ENCODE measurements at regions not wholly inside any gene's neighbourhood (a gene's known extent, or its start where the extent isn't known, plus 50 kb on each side); places are given as distances from the start of the nearest gene placed in this dataset.

- TF ChIP-seq ZFX (IDR thresholded peaks at IDR 0.05) = no peak
- TF ChIP-seq, protein P1, sequence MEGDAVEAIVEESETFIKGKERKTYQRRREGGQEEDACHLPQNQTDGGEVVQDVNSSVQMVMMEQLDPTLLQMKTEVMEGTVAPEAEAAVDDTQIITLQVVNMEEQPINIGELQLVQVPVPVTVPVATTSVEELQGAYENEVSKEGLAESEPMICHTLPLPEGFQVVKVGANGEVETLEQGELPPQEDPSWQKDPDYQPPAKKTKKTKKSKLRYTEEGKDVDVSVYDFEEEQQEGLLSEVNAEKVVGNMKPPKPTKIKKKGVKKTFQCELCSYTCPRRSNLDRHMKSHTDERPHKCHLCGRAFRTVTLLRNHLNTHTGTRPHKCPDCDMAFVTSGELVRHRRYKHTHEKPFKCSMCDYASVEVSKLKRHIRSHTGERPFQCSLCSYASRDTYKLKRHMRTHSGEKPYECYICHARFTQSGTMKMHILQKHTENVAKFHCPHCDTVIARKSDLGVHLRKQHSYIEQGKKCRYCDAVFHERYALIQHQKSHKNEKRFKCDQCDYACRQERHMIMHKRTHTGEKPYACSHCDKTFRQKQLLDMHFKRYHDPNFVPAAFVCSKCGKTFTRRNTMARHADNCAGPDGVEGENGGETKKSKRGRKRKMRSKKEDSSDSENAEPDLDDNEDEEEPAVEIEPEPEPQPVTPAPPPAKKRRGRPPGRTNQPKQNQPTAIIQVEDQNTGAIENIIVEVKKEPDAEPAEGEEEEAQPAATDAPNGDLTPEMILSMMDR (conservative IDR thresholded peaks at IDR 0.05) = no peak
- H3K27ac ChIP-seq = no peak overlapping the region
Measured at GRCh38 chr4:155590796-155591585, 75.7 kb upstream of the GUCY1A1 start.

GRCh38 chr4:155588437-155588836 is 78.2 kb upstream of the GUCY1A1 start:
- no peak for TF ChIP-seq ZFX (IDR thresholded peaks at IDR 0.05)
- TF ChIP-seq, protein P1 (conservative IDR thresholded peaks at IDR 0.05) = no peak
- no peak overlapping the region for H3K27ac ChIP-seq

- TF ChIP-seq ZFX (IDR thresholded peaks at IDR 0.05) = no peak
- TF ChIP-seq, protein P1 (conservative IDR thresholded peaks at IDR 0.05) = no peak
- no peak overlapping the region for H3K27ac ChIP-seq
Measured at GRCh38 chr4:155587766-155588165, 78.9 kb upstream of the GUCY1A1 start.

DNA sequence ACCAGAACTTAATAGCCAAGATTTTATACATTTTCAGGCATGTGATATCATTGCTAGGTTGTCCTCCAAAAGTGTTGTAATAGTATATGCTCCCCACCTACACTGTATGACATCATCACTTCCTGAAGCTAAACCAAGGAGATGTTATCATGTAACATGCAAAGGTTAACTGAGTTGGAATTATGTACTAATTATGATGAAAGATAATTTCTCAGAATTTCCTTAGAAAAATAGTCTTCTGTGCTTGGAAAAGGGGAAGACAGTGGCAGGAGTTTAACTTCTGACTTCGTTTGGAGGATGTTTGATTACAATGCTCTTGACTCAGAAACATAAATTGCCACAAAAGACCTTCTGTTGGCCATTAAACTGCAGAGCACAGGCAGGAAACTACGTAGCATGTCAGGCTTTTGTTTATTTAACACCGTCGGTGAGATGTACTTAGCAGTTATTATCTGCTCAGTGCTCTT is 83.6 kb upstream of the GUCY1A1 start:
- TF ChIP-seq ZFX (IDR thresholded peaks at IDR 0.05) = no peak
- TF ChIP-seq, protein P1 (conservative IDR thresholded peaks at IDR 0.05) = no peak
- H3K27ac ChIP-seq = no peak overlapping the region

GRCh38 chr4:155582041-155582440 is 84.6 kb upstream of the GUCY1A1 start:
- TF ChIP-seq ZFX (IDR thresholded peaks at IDR 0.05) = no peak
- TF ChIP-seq, protein P1 (conservative IDR thresholded peaks at IDR 0.05) = no peak
- no peak overlapping the region for H3K27ac ChIP-seq

DNA sequence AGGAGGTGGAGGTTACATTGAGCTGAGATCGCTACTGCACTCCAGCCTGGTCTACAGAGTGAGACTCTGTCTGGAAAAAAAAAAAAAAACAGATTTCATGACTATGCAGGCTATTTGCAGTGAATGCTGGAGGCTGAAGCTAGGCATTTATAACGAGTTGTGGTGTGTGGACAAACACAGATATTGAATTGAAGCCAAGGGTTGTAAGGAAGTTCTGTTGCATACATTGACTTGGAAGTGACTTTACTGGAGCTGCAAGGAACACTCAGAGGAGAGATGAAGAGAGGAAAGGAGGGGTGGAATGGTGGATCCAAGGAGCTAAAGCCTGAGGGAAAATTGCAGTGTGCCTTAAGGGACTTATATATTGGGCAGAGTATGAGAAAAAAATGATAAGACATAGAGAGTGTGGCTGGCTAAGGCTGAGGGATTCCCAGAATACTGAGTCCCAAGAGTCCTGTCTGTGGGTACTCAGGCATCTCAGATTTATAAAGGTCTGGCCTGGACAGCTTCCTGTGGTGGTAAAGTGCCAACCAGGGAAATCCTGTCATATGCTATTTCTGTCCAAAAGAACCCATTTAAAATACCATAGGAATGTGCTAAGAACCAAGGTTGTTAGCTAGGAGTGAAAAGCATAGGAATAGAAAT is 87.8 kb upstream of the GUCY1A1 start:
- TF ChIP-seq, protein P1 (conservative IDR thresholded peaks at IDR 0.05) = no peak
- TF ChIP-seq ZFX (IDR thresholded peaks at IDR 0.05) = no peak
- no peak overlapping the region; the same call in 1 of the 2 replicates for H3K27ac ChIP-seq

DNA sequence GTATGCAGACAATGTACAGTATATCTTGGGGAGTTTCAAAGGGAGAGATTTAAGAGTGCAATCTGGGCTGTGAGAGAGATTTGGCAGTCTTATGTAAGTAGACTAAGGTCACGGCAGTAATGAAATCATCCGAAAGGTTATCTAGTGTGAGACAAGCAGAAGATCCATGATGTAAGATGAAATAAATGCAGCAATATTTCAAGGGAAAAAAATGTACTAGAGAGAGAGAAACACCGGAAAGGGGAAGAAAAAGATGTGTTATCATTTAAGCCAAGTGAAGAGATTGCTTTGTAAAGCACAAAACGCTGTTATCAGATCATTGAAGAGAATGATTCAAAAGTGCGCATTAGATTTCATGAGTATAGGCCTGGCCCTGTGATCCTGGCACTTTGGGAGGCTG is 88.4 kb upstream of the GUCY1A1 start:
- no peak overlapping the region; the same call in 1 of the 2 replicates for H3K27ac ChIP-seq

GRCh38 chr4:155574329-155574728 is 92.3 kb upstream of the GUCY1A1 start:
- H3K27ac ChIP-seq = peak overlapping the region; percentile 35; the same call in 1 of the 2 replicates

More for the DNA sequence above, 88.4 kb upstream of the GUCY1A1 start:
- TF ChIP-seq, protein P1 (conservative IDR thresholded peaks at IDR 0.05) = no peak
- TF ChIP-seq ZFX (IDR thresholded peaks at IDR 0.05) = no peak

Data from C4-2B (cell line).